ENCODE measurements at regions not wholly inside any gene's neighbourhood (a gene's known extent, or its start where the extent isn't known, plus 50 kb on each side); places are given as distances from the start of the nearest gene placed in this dataset.

DNA sequence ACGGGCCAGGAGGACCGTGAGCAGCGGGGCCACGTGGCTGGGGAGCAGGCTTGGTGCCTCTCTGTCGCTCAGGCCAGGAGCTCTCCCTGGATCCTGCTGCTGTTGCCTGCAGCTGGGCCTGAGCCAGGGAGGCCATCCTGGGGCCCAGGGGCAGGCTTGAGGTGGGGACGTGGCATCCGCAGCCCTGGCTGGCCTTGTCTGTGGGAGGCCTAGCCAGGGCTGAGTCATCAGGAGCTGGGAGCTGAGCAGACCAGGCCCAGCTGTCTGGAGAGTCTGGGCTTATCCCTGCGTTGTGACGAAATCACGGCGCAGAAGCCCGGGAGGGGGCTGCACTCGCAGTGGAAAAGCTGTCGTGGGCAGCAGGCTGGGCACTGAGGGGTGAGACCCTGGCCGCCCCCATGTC is 138.8 kb upstream of the COL5A1 start:
- TF ChIP-seq POLR2AphosphoS5 (IDR thresholded peaks at IDR 0.05; ENCODE audit: low read depth, low read length) (no peak), POLR2A (IDR thresholded peaks at IDR 0.05; ENCODE audit: low read depth, low read length) (no peak)

Data from GM12891 (cell line).